ENCODE measurements at regions not wholly inside any gene's neighbourhood (a gene's known extent, or its start where the extent isn't known, plus 50 kb on each side); places are given as distances from the start of the nearest gene placed in this dataset.

- DNase-seq (ENCODE audit: low read depth): no peak
Measured at GRCh38 chr6:105492706-105493673, 90.1 kb upstream of the PREP start.

- no peak for DNase-seq (ENCODE audit: low read depth)
Measured at GRCh38 chr6:105489216-105489530, 86.3 kb upstream of the PREP start.

- DNase-seq (ENCODE audit: low read depth): no peak
Measured at GRCh38 chr6:105488516-105489215, 85.8 kb upstream of the PREP start.

- no peak for DNase-seq (ENCODE audit: low read depth)
Measured at GRCh38 chr6:105487040-105487790, 84.3 kb upstream of the PREP start.

- no peak for DNase-seq (ENCODE audit: low read depth)
Measured at GRCh38 chr6:105485456-105485855, 82.6 kb upstream of the PREP start.

- DNase-seq (ENCODE audit: low read depth): no peak
Measured at GRCh38 chr6:105484238-105485161, 81.6 kb upstream of the PREP start.

GRCh38 chr6:105483492-105483891 lies 80.6 kb upstream of the PREP start:
- no peak for DNase-seq (ENCODE audit: low read depth)

- no peak for DNase-seq (ENCODE audit: low read depth)
Measured at GRCh38 chr6:105482921-105483320, 80.0 kb upstream of the PREP start.

GRCh38 chr6:105482227-105482844 lies 79.5 kb upstream of the PREP start:
- no peak for DNase-seq (ENCODE audit: low read depth)

GRCh38 chr6:105476978-105477377 lies 74.1 kb upstream of the PREP start:
- no peak for DNase-seq (ENCODE audit: low read depth)

- no peak for DNase-seq (ENCODE audit: low read depth)
Measured at GRCh38 chr6:105474234-105474633, 71.4 kb upstream of the PREP start.

- DNase-seq (ENCODE audit: low read depth): no peak
Measured at GRCh38 chr6:105469946-105470345, 67.1 kb upstream of the PREP start.

GRCh38 chr6:105468850-105469249 lies 66.0 kb upstream of the PREP start:
- DNase-seq (ENCODE audit: low read depth): no peak

GRCh38 chr6:105460860-105461259 lies 58.0 kb upstream of the PREP start:
- DNase-seq (ENCODE audit: low read depth): no peak

- no peak for DNase-seq (ENCODE audit: low read depth)
Measured at GRCh38 chr6:105459864-105460263, 57.0 kb upstream of the PREP start.

- DNase-seq (ENCODE audit: low read depth): no peak
Measured at GRCh38 chr6:105459049-105459448, 56.2 kb upstream of the PREP start.

- no peak for DNase-seq (ENCODE audit: low read depth)
Measured at GRCh38 chr6:105458551-105458950, 55.7 kb upstream of the PREP start.

- DNase-seq (ENCODE audit: low read depth): no peak
Measured at GRCh38 chr6:105458084-105458483, 55.2 kb upstream of the PREP start.

GRCh38 chr6:105453968-105454367 lies 51.1 kb upstream of the PREP start:
- no peak for DNase-seq (ENCODE audit: low read depth)

- DNase-seq (ENCODE audit: low read depth): no peak
Measured at GRCh38 chr6:105452924-105453756, 50.3 kb upstream of the PREP start.

All from stimulated activated CD8-positive, alpha-beta memory T cell treated with anti-CD3 and anti-CD28 coated beads, Interleukin-15, amount 100 ng/mL, for 24 hours (primary cell).